ENCODE measurements at regions not wholly inside any gene's neighbourhood (a gene's known extent, or its start where the extent isn't known, plus 50 kb on each side); places are given as distances from the start of the nearest gene placed in this dataset.

DNA sequence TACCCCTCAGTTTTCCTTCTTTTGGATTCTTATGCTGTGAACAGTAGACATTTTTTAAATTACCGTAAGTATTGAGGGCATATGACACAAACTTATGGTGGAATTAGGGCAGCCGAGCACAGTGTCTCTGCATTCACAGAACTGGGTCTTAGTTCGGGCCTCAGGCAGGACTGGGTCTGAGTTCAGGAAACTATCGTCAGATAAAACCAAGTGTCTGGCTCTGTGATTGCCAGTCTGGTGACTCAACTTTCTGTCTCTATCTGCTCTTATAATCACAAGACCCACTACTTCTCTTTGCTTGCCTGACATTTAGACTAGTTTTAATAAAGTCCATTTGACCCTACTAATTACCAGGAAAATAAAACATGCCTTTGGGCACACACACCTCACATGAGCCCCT lies 146.2 kb downstream of the LMLN start:
- no peak for TF ChIP-seq POLR2A (IDR thresholded peaks at IDR 0.05; ENCODE audit: low read depth, low read length)
- TF ChIP-seq, protein P1, sequence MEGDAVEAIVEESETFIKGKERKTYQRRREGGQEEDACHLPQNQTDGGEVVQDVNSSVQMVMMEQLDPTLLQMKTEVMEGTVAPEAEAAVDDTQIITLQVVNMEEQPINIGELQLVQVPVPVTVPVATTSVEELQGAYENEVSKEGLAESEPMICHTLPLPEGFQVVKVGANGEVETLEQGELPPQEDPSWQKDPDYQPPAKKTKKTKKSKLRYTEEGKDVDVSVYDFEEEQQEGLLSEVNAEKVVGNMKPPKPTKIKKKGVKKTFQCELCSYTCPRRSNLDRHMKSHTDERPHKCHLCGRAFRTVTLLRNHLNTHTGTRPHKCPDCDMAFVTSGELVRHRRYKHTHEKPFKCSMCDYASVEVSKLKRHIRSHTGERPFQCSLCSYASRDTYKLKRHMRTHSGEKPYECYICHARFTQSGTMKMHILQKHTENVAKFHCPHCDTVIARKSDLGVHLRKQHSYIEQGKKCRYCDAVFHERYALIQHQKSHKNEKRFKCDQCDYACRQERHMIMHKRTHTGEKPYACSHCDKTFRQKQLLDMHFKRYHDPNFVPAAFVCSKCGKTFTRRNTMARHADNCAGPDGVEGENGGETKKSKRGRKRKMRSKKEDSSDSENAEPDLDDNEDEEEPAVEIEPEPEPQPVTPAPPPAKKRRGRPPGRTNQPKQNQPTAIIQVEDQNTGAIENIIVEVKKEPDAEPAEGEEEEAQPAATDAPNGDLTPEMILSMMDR (conservative IDR thresholded peaks at IDR 0.05; ENCODE audit: low read depth, low read length), result no peak
- TF ChIP-seq RFX5 (IDR thresholded peaks at IDR 0.05; ENCODE audit: low read depth, low read length), result no peak
- TF ChIP-seq, protein P2, sequence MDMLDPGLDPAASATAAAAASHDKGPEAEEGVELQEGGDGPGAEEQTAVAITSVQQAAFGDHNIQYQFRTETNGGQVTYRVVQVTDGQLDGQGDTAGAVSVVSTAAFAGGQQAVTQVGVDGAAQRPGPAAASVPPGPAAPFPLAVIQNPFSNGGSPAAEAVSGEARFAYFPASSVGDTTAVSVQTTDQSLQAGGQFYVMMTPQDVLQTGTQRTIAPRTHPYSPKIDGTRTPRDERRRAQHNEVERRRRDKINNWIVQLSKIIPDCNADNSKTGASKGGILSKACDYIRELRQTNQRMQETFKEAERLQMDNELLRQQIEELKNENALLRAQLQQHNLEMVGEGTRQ (IDR thresholded peaks at IDR 0.05; ENCODE audit: low read depth, low read length), result no peak
- no peak for TF ChIP-seq RAD21 (IDR thresholded peaks at IDR 0.05; ENCODE audit: low read length)
- no peak for TF ChIP-seq SMC3 (IDR thresholded peaks at IDR 0.05; ENCODE audit: low read depth, low read length)
- no peak for TF ChIP-seq CEBPB (IDR thresholded peaks at IDR 0.05; ENCODE audit: low read depth, low read length)
- no peak for TF ChIP-seq RCOR1 (IDR thresholded peaks at IDR 0.05; ENCODE audit: insufficient replicate concordance, low read length)
- TF ChIP-seq FOS (IDR thresholded peaks at IDR 0.05; ENCODE audit: low read depth, low read length), result no peak
- TF ChIP-seq NFE2L2 (IDR thresholded peaks at IDR 0.05; ENCODE audit: low read depth, low read length), result no peak
- no peak for TF ChIP-seq CHD1 (IDR thresholded peaks at IDR 0.05; ENCODE audit: low read depth, low read length)
- TF ChIP-seq MAZ (IDR thresholded peaks at IDR 0.05; ENCODE audit: borderline replicate concordance, low read depth, low read length), result no peak
- no peak for TF ChIP-seq MAFK (IDR thresholded peaks at IDR 0.05; ENCODE audit: low read depth, low read length)
